ENCODE measurements at regions not wholly inside any gene's neighbourhood (a gene's known extent, or its start where the extent isn't known, plus 50 kb on each side); places are given as distances from the start of the nearest gene placed in this dataset.
"Not testable (repeated sequence)": the region's sequence is repeated elsewhere in the genome, so short reads cannot be mapped to it uniquely, and the experiment has no call there.

GRCh38 chrX:887724-888123 lies 257.1 kb downstream of the SHOX start:
- not testable (repeated sequence) for TF ChIP-seq CTCF (conservative IDR thresholded peaks at IDR 0.05; ENCODE audit: low read length); EZH2phosphoT487 (IDR thresholded peaks at IDR 0.05; ENCODE audit: borderline replicate concordance)

Data from Loucy (cell line).